HG02623 (cell line): ENCODE measurements at regions not wholly inside any gene's neighbourhood (a gene's known extent, or its start where the extent isn't known, plus 50 kb on each side); places are given as distances from the start of the nearest gene placed in this dataset.

Source experiments
- ATAC-seq: cut with Tn5 transposase; IDR thresholded peaks from one replicate; pipeline ENCODE4 v1.9.1; 2021; ENCODE audit warnings: moderate library complexity; ENCODE audit not compliant: unreplicated experiment

DNA sequence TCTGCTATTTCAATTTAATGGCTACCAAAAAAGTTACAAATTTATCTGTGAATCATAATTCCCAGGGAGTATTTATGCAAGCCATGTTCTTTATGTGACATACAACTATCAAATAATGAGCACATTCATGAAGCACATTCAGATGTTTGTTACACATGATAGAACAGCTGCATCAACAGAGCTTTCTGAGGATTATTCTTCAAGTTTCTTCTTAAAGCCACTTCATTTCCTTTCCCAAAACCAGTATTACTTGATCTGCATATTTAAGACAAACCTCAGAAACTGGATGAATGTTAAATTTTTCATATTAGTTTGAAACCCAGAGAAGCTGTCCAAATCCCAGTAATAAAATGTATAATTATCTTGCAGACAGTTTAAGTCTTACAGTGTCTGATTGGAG, 73.6 kb upstream of the SOX5 start:
- ATAC-seq: no peak

DNA sequence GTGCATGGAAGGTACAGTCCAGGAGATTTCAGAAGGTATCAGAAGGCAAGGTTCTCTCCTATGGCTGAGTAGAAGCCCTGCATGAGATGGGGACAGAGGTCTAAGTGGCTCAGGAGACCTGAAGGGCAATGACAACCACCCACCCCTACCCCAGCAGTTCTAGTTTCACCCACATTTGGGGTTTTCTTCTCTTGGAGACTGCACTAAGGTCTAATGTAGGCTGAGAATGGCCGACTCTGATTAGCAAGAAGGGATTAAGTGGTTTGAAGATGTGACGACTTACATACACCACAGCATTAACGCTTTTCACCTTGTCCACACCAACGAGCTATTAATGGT, 71.7 kb upstream of the SOX5 start:
- no peak for ATAC-seq

DNA sequence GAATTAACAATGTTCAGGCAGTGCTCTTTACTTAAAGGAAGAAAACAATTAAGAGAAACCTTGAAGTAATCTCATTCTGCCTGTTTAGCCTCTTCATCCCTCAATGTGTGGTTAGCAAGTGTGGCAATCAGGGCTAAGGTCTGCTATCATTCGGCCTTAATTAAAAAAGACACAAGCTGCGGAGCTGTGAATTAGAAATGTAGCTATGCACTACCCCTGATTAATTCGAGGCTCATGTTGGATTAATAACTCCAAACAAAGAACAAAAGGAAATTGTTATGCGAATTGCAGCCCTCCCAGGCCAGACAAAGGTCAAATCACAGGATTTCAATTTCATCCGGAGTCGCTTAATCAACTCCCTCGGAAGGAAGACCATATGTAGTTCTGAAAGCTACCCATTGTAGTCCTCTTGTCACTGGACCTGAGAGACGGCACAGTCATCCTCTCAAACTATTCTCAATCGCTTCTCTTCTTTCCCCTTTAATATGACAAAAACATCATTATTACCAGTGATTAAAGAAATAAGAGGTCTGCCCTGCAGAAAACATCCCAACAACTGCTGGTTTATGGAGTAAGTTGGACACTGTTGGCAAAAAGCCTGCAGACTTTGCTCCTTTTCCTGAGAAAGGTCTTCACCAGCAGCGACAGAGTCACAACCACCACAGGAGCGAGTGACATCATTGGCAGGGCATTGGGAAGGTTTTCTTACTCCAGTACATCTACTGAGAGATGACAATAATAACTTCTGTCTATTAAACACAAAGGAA, 71.1 kb upstream of the SOX5 start:
- ATAC-seq: no peak

DNA sequence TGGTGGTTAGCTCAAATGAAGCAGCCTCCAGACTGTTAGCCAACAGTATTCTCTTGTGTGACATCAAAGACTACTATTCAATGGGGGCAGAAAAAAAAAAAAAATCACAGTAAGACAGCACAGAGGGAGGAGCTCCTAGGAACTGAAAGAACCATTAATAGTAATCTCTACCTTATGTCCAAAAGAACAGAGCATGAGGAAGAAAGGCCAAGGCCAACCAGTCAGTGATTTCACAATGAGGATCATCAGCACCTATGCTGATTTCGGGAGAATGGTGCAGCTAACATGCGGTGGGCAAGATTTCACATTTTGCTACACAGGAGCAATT, 66.3 kb upstream of the SOX5 start:
- ATAC-seq: no peak

DNA sequence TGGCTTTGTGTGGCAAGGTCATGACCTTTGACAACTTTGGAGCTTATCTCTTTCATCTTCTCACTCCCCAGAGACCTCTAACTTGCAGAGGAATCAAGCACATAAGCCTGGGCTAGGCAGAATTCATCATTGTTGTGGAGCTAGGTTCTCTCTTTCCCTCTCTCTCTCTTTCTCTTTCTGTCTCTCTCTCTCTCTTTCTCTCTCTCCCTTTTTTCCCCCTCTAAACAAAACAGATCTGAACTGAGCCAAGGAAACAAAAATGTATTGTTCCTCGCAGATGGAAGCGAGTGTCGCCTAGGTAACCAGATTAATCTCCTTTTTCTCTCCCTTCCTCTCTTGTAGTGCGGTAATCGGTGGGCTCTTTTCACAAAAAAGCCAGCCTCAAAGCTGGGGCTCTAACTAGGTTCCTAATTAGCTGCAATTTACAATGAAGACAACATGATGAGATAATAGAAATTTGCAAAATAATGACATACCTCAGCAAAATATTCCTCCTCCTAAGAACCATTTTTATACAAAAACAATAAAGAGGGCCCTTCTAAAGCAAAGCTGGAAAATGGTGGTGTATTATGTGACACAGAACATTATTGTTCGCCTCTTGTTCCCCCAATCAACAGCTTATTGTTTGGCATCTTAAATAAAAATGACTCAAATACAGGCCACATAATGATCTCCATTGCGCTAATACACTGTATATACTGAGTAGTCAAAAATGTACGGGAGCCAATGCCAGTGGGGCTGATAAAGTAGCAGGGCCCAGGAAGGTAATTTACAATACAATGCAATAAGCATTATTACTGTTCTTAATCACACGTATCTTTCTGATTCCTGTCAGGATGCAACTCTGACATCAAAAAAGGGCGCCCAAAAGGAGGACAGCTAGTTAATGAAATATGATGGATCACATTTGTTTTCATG, 65.7 kb upstream of the SOX5 start:
- ATAC-seq: no peak

DNA sequence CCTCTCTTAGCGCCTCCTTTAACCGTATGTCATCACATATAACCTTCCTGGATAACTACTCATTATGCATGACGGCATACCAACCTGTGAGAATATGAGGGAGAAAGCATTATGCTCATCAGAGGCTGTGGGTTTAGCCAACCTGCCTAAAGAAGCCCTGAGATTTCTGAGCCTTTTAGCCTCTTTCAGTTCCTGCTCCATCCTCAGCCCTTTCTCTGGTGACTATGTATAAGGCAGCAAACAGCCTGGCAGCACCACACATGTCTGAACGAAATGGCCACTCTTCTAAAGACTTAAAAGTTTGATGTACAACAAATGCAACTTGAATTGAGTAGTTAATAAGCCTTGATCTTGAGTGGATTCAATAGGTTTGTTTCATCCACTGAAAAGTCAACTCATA, 64.8 kb upstream of the SOX5 start:
- ATAC-seq: no peak

DNA sequence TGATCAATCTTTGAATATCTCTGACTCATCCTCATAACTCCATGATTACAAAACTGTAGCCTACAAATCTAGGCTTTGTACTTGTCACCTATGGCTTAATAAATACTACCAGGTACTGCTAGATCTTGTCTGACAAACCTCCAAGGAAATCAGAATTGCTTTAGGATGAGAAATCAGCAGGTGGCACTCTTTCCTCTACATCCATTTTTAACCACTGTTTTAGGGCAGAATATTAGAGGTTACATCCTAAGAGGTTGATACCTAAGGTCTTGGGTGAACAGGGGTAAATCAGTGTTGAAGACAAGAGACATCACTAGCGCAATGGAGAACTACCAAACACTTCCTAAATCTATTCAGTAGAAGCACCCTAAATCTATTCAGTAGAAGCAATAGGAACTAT, 63.1 kb upstream of the SOX5 start:
- no peak for ATAC-seq

DNA sequence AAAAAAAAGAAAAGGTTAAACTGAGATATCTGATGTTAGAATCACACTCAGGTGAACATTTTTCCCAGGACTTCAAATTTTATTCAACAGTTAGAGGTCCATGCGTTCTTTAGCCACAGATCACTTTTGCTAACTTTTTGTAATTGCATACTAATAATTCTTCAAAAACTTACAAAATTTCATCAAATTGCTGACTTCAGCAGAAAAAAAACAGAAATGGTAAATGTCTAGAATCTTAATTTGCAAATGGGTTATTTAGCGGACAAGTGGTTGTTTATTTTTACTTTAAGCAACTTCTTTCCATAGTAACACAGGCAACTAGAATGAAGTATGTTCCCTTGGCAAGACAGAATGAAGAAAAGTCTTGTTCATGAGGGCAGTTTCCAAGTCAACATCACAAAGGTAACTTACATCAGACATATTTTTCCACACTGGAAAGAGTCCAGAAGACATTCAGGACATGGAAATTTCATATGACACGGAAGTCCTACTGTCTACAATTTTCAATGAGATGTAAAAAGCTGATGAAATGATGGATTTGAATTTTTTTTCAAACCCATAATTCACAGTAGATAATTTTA, 62.5 kb upstream of the SOX5 start:
- no peak for ATAC-seq

DNA sequence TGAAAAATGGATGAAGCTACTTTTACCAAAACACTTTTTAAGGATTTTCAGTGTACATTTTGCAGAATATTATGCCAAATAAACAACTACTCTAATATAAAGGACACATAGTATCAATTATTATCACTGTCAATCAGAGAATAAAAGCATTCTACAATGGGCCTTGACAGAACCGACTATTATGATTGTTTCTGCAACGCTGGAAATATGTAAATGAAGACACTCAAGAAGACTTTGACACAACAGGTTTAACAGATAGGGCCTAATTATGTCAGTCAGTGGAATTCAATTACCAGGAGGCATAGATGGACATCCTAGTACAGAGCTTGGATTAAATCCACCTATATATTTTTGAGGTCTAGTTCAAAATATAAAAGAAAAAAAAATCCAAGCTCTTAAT, 58.7 kb upstream of the SOX5 start:
- no peak for ATAC-seq
